DMS79 treated with DMSO at 0.1 percent for 48 hours (cell line): ENCODE measurements at regions not wholly inside any gene's neighbourhood (a gene's known extent, or its start where the extent isn't known, plus 50 kb on each side); places are given as distances from the start of the nearest gene placed in this dataset.
"Not testable (repeated sequence)": the region's sequence is repeated elsewhere in the genome, so short reads cannot be mapped to it uniquely, and the experiment has no call there.

Source experiments
- DNase-seq: peaks from one replicate; lab custom pipeline; 2025; lab: John Stamatoyannopoulos, UW

DNA sequence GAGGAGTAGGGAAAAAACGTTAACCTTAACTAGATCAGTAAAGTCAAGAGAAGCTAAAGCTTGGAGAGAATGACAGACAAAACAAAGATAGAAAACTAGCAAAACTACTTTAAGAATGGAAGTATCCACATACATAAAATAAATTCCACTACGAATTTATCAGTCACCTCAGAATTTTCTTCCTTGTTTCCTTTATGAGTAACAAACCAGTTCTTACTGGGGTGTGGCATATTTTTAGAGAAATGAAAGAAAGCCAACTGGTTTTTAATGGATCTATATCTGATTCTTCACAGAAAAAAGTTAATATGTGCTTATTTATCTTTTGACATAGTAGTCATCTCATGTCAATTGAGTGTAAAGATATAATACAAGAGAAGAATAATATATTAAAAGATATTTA lies 2033.7 kb upstream of the CELF4 start:
- DNase-seq: no peak

DNA sequence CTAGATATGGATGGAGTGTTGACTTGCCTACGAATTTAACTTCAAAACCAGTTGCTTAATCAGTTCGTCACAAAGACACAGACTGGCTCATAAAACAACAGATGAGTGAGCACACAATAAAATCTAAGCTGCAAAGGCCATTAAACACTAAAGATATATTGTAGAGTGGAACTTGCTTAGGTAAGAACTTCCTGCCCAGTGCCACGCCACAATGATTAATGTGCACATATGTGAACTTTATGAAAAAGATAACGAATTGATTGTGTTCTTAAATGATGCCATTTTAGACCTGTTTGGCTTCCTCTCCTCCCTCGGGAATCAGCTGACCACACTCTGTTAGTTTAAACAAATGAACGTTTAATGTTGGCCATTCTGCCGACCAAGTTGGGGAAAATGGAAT lies 2031.3 kb upstream of the CELF4 start:
- no peak for DNase-seq

DNA sequence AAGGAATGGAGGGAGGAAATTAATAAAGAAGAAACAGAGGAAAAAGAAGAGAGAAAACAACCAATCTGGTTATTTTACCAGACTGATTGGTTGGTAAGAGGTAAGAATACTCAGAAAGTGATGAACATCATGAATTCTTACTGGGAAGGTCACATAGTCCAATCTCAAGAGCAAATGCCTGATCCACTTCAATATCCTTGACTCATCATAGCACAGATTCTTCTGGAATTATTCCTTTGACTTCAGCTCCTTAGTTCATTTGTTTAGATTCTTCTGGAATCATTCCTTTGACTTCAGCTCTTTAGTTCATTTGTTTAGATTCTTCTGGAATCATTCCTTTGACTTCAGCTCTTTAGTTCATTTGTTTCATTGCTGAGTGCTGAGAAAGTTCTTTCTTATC lies 2030.6 kb upstream of the CELF4 start:
- DNase-seq: no peak

DNA sequence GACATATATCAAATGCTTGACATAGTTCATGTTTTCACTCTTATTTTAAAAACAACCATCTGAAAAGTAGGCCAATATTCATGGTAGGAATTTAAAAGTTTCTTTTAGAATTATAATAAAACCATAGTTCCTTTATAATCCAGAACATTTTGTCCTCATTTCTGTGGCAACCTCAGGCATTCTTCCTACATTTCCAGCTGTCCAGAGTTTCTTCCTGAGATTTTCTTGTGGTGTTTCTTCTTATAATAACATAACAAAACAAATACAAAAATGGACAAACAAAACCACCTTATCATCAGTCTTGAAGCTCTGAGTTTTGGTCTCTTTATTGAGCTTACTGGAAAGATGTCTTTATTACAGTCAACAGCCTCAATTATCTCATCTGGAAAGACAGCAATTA lies 2028.6 kb upstream of the CELF4 start:
- no peak for DNase-seq

DNA sequence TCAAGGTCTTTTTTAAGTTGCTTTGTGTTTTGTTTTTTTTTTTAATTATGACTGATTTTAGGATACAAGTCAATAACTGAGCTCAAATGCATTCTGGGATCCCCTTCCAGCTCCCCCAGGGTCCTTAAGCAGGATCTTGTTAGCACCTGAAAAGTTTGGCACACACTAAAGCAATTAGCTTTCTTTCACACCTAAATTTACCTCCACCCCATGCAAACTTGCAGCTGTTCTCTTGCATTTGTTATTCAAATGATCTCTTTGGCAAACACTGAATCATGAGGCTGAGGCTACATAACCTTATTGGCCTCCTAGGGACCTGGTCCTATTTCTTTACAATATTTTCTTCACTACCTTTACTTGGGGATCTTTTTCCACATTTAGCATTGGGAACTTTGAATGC lies 2026.1 kb upstream of the CELF4 start:
- DNase-seq: no peak

DNA sequence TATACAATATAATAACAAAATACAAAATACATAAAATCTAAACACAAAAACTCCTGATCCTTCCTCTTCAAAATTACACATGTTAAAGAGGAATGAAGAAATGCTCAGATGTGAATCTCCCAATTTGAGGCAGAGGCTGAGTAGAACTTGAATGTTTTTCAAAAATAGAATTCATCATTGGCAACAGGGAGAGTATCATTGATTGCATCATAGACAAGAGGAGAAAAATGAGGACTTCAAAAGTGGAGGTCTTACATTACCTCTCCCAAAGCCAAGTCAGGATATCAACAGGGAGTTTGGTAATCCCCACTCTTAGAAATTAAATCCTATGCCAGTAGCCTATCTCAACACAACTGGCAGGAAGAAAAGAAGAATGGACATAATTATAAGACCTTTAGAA lies 2023.9 kb upstream of the CELF4 start:
- DNase-seq: no peak

DNA sequence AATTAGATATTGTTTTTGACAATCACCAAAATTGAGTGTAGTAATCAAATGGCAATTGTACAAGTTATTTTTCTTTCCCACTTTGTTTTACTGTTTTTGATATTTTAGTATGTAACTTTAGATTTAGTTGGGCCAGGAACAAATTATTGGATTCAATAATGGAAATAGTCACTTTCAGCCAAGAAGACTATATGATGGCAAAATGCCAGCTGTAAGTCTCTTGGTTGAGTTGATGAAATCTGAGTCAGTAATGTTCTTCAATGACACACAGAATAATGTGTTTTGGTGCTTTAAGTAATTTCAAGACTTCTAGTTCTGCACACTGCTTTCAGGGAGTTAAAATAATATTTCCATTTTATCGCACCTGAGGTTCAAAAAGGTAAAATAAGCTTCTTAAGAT lies 2022.0 kb upstream of the CELF4 start:
- DNase-seq: no peak

DNA sequence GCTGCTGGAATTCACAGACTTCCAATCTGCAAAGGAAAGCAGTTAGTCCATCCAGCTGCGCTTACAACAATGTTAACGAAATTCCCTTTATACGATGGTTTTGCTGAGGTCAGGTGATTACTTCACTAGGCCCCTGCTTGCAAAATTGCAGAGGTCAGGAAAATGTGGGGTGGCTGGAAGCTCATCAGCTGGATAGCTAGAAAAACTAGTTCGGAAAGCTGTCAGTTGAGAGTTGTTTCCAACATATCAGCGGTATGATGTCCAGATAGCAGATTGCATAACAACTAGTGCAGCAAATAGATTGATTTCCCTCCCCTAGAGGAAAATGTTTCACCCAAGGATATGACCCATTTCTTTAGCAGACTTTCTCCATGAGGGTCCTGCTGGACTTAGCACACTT lies 2021.1 kb upstream of the CELF4 start:
- DNase-seq: no peak

DNA sequence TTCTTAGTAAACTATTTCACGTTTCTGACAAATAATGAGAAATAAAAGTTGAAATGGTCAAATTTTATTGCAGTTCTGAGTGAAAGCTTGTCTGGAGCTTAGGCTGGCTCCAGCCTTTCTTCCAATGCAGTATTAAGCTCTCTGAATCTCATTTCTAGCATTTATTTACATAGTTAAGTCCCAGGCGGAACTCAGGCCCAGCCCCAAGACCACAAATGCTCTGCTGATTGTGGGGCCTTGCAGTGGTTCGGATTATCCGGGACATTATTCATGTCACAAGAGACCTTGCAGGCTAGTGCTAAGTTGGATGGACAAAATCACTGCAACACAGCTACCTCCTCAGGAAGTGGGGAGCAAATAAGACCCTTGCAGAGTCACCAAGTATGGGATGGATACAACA lies 2009.3 kb upstream of the CELF4 start:
- DNase-seq: no peak

DNA sequence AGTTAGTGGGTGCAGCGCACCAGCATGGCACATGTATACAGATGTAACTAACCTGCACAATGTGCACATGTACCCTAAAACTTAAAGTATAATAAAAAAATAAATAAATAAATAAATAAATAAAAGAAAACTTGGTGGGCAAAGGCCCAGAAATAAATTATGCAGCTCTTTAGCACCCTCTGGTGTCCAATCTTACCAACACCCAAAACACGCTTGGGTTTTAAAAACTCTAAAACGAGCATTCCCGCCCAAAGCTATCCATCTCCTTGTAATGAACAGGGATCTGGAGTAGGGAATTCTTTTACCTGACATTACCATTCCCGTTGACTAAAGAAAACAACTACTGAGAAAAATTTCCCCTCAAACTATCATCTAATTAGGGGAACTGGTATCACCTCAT lies 2005.9 kb upstream of the CELF4 start:
- DNase-seq: no peak

DNA sequence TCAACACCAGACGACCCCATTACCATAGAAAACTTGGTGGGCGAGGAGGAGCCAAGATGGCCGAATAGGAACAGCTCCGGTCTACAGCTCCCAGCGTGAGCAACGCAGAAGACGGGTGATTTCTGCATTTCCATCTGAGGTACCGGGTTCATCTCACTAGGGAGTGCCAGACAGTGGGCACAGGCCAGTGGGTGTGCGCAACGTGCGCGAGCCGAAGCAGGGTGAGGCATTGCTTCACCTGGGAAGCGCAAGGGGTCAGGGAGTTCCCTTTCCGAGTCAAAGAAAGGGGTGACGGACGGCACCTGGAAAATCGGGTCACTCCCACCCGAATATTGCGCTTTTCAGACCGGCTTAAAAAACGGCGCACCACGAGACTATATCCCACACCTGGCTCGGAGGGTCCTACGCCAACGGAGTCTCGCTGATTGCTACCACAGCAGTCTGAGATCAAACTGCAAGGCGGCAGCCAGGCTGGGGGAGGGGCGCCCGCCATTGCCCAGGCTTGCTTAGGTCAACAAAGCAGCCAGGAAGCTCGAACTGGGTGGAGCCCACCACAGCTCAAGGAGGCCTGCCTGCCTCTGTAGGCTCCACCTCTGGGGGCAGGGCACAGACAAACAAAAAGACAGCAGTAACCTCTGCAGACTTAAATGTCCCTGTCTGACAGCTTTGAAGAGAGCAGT lies 2000.1 kb upstream of the CELF4 start:
- DNase-seq: not testable (repeated sequence)

DNA sequence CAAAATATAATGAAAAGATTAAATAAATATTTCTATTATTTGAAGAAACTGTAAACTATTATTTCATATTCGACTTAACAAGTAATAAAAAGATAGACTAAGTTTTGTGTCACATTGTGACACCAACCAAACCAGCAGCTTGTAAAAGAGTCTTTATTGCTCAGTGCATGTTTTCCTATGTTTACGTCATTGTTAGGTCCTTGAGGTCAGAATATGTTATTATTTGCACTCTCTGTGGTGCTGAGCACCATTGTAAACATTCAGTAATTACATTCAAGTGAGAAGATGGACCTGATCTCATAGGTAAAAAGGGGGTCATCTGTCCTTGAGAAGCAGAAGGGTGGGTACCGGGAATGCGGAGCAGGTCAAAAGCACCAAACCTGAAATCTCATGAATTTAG lies 1999.1 kb upstream of the CELF4 start:
- no peak for DNase-seq

DNA sequence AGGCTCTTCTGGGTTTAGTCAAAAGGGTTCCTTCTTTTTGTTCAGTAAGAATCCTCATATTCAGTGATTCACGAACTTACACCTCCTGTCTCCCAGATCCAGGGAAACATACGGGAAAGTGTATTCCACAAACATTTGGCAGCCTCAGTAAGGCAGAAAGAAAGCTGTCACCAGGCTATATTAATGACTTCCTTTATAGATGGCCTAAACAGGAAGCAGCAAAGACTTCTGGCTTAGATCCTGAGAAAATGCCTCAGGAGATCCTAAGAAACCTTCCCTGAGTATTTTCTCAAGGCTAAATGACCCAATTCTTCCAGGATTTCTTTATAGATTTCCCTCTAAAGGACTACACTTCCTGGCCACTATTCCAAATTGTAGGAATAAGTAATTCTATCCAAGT lies 1995.5 kb upstream of the CELF4 start:
- no peak for DNase-seq

DNA sequence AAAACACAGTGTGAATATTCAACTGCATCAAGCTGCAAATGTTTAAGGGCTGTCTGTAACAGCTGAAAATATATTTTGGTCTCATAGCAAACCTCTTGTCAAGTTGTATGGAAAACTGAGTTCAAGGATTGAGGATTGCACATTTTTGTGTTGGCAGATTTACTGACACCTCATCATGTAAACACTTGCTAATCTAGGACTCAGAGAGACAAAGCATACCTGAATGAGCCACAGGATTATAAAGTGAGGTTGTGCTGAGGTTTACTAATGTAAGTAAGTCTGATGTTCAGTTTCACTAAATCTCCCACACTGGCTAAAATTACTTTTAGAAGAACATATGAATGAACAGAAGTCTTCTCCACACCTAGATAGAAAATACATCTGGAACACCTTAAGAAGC lies 1993.1 kb upstream of the CELF4 start:
- no peak for DNase-seq

DNA sequence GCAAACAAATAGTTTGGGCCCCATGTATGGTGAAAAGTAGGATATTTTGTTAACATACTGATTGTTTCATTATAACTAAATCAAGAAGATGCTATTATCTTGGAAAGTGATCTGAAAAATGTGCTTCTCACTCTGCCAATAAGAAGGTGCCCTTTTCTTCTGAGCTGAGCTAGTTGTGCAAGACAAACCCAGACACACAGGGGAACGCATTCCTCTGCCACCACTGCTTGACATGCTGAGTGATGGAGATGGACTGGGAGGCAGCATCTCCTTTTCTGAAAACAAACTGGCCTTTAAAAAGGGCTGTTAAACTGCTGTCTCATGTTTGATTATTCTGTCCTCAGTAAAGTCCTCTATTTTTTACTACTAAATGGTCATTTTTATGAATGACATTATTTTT lies 1989.9 kb upstream of the CELF4 start:
- no peak for DNase-seq

DNA sequence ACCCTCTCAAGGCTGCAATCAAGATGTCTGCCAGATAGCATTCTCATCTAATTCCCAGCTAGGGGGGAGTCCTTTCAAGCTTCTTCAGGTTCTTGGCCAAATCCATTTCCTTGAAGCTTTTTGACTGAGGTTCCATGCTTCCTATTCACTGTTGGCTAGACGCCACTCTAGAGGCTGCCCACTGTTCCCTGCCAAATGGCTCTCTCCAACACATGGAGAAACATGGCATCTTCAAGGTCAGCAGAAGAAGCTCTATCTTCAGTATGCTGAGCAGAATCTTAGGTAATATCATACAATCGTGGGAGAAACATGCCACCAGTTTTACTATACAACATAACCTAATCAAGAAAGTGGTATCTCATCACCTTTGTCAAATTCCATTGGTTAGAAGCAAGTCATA lies 1985.1 kb upstream of the CELF4 start:
- DNase-seq: no peak

DNA sequence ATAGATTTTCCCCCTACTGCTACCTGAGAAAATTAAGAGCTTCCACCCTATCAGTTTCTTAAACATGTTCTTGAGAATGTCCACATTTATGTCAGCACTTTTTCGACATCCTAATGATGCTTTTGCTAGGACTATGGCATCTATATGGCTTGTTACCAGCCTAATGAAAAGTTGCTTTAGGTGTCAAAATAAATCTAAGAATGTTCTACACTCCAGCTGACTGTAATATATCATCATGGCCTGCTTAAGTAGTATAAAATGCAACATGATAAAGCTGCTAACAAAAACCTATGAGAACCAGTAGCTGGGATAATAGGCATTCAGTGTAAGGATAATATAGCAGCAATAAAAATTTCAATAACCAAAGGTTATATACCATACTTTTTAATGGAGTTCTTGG lies 1983.5 kb upstream of the CELF4 start:
- no peak for DNase-seq

DNA sequence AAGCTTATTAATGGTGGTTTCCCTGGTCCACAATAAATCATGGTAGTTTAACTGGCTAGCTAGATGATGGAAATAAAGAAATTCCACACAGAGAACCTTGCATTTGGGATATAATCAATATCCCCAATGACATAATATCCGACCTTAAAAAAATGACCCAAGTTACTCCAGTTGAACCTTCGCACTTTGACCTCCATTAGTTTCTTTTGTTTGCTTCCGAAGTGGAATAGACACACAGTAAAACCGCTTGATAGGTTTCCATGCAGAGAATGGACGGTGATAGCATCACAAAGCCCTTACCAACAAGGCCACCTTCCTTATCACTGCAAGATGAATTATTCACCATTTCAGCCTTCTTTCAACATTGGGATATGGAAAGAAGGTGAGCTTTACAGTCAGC lies 1966.1 kb upstream of the CELF4 start:
- no peak for DNase-seq

DNA sequence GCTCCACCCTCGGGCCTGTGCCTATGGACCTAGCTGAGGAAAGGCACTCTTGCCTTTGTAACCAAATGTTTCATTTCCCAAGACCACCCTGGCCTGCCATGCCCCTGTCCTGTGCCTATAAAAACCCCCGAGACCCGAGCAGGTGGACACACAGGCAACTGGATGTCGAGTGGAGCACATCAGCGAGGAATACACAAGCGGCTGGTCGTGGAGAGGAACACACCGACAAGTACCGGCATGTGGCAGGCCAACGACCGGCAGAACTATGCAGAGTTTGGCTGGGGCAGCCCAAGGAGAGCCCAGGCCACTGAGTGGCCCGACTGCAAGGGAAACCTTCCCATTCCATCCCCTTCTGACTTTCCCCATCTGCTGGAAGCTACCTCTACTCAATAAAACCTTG lies 1963.8 kb upstream of the CELF4 start:
- DNase-seq: no peak

DNA sequence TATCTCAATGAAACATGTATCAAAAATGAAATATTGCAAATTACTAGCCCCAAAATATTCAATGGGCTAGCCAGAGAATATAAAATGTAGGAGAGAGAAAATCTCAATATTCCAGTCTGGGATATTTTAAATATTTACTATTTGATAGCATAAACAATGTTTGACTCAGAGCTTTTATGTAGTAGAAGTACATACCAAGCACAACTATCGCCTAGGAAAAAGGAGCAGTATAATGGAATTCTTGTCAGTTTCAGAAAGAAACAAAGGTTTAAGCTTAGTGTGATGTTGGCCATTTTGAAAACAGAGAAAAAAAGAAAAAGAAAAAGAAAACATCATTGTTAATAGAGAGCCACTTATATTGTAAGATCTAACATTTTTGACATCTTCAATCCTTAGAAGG lies 1961.9 kb upstream of the CELF4 start:
- DNase-seq: no peak

DNA sequence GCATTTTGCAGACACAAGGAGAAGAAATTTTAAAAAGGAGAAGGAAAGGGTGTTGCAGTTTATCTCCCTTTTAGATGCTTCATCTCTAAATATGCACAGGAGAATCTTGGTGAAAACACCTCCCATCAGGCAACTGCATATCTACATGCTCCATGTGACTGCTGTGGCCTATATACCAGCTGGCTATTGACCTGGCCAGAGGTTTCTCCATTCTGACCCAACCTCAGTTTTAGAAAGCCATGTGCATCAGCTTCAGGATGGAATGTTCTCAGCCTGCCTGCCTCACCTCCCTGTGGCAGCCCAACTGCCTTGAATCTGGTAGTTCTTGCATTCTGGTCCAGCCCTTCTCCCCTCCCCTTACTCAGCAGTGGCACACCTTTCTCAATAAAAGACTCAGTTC lies 1958.8 kb upstream of the CELF4 start:
- no peak for DNase-seq

DNA sequence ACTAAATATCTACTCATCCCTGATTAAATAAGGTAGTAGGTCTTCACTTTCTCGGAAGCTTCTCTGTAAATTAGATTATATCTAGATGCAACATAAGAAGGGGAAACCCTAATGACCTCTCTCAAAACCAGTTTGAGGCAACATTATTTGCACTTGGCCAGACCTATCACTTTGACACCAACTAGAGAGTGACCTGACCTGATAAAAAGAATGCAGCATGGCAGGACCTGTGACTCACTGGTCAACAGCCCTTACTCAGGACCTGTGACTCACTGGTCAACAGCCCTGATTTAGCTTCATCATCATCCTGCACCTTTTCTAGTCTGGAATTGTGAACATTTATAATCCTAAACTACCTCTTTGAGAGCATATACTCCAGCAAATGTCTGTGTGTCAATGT lies 1957.7 kb upstream of the CELF4 start:
- no peak for DNase-seq

DNA sequence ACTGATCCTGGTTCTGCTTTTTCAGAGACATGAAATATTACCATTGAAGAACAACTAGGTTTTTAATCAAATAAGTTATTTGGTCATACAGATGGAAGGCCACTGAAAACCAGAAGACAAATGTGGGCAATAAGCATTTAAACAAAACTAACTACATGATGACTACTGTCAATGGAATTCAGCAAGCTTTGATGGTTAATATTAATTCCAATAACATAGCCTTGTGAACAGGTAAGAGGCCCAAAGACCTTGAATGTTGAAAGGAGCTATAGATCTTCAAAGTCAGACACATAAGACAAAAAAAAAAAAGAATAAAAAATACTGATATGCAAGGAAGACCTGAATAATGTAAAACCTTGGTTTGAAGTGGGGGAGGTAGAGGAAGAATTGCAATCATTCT lies 1955.6 kb upstream of the CELF4 start:
- DNase-seq: no peak

DNA sequence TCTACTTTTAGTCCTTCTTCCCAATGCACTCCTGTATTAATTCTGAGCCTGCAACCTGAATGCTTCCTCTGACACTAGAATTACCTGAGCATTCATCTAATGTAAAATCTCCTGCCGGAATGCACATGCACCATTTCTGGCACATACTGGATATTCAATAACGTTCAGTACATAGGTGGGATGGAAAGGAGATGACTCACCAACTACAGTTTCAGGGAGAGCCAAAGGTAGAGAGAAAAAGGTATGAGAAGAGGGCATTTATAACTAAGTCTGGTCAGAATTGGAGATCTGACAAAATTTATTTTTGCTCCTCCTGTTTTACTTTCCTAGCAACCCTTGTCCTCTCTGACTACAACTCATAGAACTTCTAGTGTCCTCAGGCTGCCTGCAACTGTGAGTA lies 1954.1 kb upstream of the CELF4 start:
- DNase-seq: no peak

DNA sequence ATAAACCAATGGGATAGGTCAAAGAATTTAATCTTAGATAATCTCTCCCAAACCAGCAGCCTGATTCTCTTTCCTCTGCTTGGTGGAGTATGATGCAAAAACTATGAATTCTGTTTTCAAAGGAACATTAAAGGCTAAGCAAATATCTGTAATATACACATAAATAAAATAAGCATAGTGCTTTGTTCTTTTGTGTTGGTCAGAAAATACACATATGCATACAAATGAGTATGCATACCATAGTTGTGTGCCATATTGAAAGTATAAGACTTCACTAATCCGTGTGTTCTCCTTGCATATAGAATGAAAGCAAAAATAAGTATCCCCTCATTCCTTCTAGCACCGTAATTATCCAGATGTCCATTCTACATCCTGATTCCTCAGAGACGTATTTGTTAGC lies 1949.7 kb upstream of the CELF4 start:
- no peak for DNase-seq
